ENCODE measurements at regions not wholly inside any gene's neighbourhood (a gene's known extent, or its start where the extent isn't known, plus 50 kb on each side); places are given as distances from the start of the nearest gene placed in this dataset.

DNA sequence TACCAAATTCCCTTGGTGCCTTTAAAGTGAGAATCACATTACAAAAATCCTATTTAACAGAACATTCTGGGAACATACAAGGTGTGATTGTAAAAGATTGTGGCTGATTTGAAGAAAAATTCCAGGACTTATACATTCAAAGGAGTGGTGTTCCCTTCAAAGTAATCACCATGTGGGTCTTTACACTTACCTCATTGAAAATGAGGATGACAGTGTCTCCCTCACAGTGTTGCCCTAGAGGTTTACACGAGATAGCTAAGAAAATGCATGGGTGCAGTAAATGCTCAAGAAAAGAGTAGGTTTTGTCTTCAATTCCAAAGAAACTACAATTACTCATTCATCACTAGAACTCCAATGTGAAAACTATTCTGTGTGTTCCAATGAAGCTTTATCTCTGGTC, 331.5 kb downstream of the SLC4A3 start:
- Mint-ChIP-seq H3K27ac (no peak overlapping the region), H3K27me3 (ENCODE audit: low read depth) (no peaks in the 10 kb centered on the region), H3K9me3 (no peaks in the 10 kb centered on the region), H3K4me3 (no peak overlapping the region), H3K36me3 (ENCODE audit: low read depth) (no peaks in the 10 kb centered on the region), H3K4me1 (ENCODE audit: low read depth) (no peaks in the 10 kb centered on the region)
- DNase-seq (ENCODE audit: low spot score), result no peak

DNA sequence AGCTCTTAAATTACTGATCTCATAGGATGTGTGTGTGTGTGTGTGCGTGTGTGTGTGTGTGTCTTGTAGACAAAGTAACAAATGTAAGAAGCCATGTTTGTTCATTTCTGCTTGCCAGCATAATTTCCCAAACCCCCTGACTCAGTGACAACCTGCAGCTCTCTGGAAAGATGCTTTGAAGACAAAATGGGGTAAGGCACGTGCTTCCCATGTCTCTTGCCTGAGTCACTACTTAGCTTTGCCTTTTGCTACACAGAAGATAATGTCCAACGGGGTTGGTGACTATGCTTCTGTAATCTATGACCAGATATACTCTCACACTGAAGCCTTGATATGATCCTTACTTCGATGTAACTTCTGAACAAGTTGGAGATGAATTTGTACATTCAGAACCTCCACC, 332.0 kb downstream of the SLC4A3 start:
- no peaks in the 10 kb centered on the region for H3K4me1 Mint-ChIP-seq (ENCODE audit: low read depth)
- no peaks in the 10 kb centered on the region for H3K27me3 Mint-ChIP-seq (ENCODE audit: low read depth)
- no peak for DNase-seq (ENCODE audit: low spot score)
- H3K4me3 Mint-ChIP-seq, result no peak overlapping the region
- H3K27ac Mint-ChIP-seq, result no peak overlapping the region
- H3K36me3 Mint-ChIP-seq (ENCODE audit: low read depth), result no peaks in the 10 kb centered on the region
- H3K9me3 Mint-ChIP-seq, result no peaks in the 10 kb centered on the region

- H3K27me3 Mint-ChIP-seq (ENCODE audit: low read depth), result no peaks in the 10 kb centered on the region
- no peaks in the 10 kb centered on the region for H3K9me3 Mint-ChIP-seq
- no peaks in the 10 kb centered on the region for H3K36me3 Mint-ChIP-seq (ENCODE audit: low read depth)
- no peak for DNase-seq (ENCODE audit: low spot score)
- H3K4me1 Mint-ChIP-seq (ENCODE audit: low read depth), result no peaks in the 10 kb centered on the region
- no peak overlapping the region for H3K4me3 Mint-ChIP-seq
- no peak overlapping the region for H3K27ac Mint-ChIP-seq
Measured at GRCh38 chr2:219961947-219962498, 334.6 kb downstream of the SLC4A3 start.

GRCh38 chr2:219962801-219963200, 335.4 kb downstream of the SLC4A3 start:
- no peaks in the 10 kb centered on the region for H3K36me3 Mint-ChIP-seq (ENCODE audit: low read depth)
- H3K4me1 Mint-ChIP-seq (ENCODE audit: low read depth), result no peaks in the 10 kb centered on the region
- no peaks in the 10 kb centered on the region for H3K9me3 Mint-ChIP-seq
- no peak overlapping the region for H3K27ac Mint-ChIP-seq
- no peak overlapping the region for H3K4me3 Mint-ChIP-seq
- no peaks in the 10 kb centered on the region for H3K27me3 Mint-ChIP-seq (ENCODE audit: low read depth)
- DNase-seq (ENCODE audit: low spot score), result no peak

GRCh38 chr2:219965287-219966194, 338.1 kb downstream of the SLC4A3 start:
- no peaks in the 10 kb centered on the region for H3K9me3 Mint-ChIP-seq
- no peak overlapping the region for H3K4me3 Mint-ChIP-seq
- H3K4me1 Mint-ChIP-seq (ENCODE audit: low read depth), result no peaks in the 10 kb centered on the region
- no peaks in the 10 kb centered on the region for H3K36me3 Mint-ChIP-seq (ENCODE audit: low read depth)
- no peak for DNase-seq (ENCODE audit: low spot score)
- H3K27ac Mint-ChIP-seq, result no peak overlapping the region
- no peaks in the 10 kb centered on the region for H3K27me3 Mint-ChIP-seq (ENCODE audit: low read depth)

DNA sequence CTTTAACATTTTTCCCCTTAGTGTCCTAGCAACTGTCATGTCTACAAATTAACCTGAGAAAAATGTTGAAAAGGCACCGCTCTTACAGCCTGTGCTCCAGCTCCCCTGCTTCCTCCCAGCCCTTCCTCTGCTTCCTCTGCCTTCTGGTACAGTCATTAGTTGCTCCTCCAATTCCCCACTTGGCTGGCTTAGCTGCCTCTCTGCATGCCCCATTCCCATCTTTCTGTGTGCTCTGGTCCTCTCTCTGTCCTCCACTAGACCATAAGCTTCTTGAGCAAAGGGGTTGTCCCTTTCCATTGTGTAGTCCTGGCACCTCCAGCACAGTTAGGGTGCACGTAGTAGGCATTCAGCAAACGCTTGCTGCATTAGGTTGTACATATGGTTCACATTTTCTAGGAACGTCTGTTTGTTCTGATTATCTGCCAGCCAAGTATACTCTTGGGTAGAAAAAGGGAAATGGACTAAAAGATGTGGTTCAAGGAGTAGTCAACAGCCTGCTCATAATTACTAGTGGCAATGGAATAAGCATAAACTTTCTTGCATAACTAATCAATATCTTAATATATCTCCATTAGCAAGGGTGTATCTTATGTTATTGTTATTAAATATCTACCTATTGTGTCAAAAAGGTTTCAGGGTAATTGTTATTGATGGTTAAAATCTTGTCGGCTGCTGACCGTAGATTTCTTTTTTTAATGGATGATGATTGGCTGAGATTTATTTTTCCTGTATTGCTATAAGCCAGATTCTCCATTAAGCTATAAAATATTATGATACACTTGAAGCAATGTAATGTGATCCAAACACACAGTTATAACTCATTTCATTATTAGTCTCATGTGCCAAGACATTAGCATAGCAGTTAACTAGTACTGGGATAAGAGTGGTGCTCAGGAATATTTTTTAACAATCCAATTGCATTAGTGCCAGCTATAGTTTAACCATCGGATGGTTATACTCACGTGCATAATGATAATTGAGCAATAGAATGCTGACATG, 340.1 kb downstream of the SLC4A3 start:
- Mint-ChIP-seq H3K27ac (no peak overlapping the region), H3K4me1 (ENCODE audit: low read depth) (no peaks in the 10 kb centered on the region), H3K36me3 (ENCODE audit: low read depth) (no peaks in the 10 kb centered on the region), H3K4me3 (no peak overlapping the region), H3K27me3 (ENCODE audit: low read depth) (no peaks in the 10 kb centered on the region), H3K9me3 (no peaks in the 10 kb centered on the region)
- no peak for DNase-seq (ENCODE audit: low spot score)

DNA sequence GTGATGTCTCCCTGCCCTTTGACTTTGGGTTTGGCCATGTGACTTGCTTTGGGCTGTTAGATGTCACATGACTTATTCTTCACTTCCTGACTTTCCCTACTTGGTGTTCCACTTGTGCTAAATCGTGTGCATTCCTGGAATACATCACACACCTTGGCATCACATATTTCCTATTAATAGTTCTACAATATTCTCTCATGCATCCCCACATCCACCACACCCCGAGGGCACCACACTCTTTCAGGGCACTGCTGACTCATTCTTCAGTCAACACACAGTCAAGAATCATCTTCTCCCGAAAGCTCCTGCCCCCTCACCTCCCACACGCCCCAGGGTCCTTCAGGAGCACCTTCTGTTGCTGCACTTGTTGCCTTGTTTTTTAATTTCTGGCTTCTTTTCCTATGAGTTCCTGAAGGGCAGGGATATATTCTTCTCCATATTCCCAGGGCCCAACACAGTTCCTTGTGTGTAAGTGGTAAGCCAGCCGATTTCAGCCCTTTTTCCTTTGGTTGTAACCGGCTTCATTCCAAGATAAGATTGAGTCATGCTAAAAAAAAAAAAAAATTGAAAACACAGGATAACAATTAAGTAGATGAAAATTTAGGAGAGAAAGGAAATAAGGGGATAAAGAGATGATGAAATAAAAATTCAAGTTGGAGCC, 341.4 kb downstream of the SLC4A3 start:
- Mint-ChIP-seq H3K9me3 (no peaks in the 10 kb centered on the region), H3K27ac (no peak overlapping the region), H3K4me3 (no peak overlapping the region), H3K27me3 (ENCODE audit: low read depth) (no peaks in the 10 kb centered on the region), H3K4me1 (ENCODE audit: low read depth) (no peaks in the 10 kb centered on the region), H3K36me3 (ENCODE audit: low read depth) (no peaks in the 10 kb centered on the region)
- no peak for DNase-seq (ENCODE audit: low spot score)

DNA sequence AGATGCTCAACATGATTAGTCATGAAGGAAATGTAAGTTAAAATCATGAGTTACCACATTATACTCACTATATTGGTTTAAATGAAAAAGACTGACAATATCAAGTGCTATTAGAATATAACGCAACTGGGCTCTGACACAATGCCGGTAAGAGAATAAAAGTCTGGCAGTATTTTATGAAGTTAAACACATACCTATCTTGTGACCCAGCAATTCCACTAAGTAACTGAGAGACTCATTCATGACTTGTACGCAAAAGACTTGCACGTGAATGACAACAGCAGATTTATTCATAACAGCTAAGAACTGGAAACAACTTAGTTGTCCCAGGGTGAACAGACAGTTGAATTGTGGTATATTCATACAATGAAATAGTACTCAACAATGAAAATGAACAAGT, 342.1 kb downstream of the SLC4A3 start:
- Mint-ChIP-seq H3K27ac (no peak overlapping the region), H3K36me3 (ENCODE audit: low read depth) (no peaks in the 10 kb centered on the region)

GRCh38 chr2:219973136-219973535, 345.7 kb downstream of the SLC4A3 start:
- no peak overlapping the region for H3K4me3 Mint-ChIP-seq
- H3K36me3 Mint-ChIP-seq (ENCODE audit: low read depth), result no peaks in the 10 kb centered on the region
- DNase-seq (ENCODE audit: low spot score), result no peak
- H3K9me3 Mint-ChIP-seq, result no peaks in the 10 kb centered on the region
- no peak overlapping the region for H3K27ac Mint-ChIP-seq
- no peaks in the 10 kb centered on the region for H3K27me3 Mint-ChIP-seq (ENCODE audit: low read depth)
- no peaks in the 10 kb centered on the region for H3K4me1 Mint-ChIP-seq (ENCODE audit: low read depth)

More for the DNA sequence above, 342.1 kb downstream of the SLC4A3 start:
- H3K4me1 Mint-ChIP-seq (ENCODE audit: low read depth), result no peaks in the 10 kb centered on the region
- no peaks in the 10 kb centered on the region for H3K9me3 Mint-ChIP-seq
- no peak overlapping the region for H3K4me3 Mint-ChIP-seq
- no peak for DNase-seq (ENCODE audit: low spot score)
- H3K27me3 Mint-ChIP-seq (ENCODE audit: low read depth), result no peaks in the 10 kb centered on the region

DNA sequence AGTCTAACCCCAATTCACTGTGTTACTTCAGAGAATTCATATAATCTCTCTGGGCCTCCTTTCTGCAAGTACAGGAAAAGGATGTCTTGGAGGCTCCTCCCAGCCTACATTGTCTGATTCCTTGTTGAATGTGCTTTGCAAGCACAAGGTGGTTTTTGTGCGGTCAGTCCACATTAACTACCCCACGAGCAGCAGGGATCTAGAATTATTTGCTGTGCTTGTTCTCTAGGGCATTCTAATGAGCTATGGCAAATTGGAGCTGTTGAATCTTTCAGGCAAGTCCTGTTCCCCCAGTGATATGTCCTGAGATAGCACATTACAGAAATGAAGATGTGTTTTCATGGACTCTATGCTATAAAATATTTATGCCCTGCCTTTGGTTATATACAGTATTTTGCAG, 349.4 kb downstream of the SLC4A3 start:
- H3K27me3 Mint-ChIP-seq (ENCODE audit: low read depth), result no peaks in the 10 kb centered on the region
- no peak overlapping the region for H3K4me3 Mint-ChIP-seq
- H3K9me3 Mint-ChIP-seq, result no peaks in the 10 kb centered on the region
- no peaks in the 10 kb centered on the region for H3K4me1 Mint-ChIP-seq (ENCODE audit: low read depth)
- H3K27ac Mint-ChIP-seq, result no peak overlapping the region
- no peaks in the 10 kb centered on the region for H3K36me3 Mint-ChIP-seq (ENCODE audit: low read depth)
- DNase-seq (ENCODE audit: low spot score), result no peak

DNA sequence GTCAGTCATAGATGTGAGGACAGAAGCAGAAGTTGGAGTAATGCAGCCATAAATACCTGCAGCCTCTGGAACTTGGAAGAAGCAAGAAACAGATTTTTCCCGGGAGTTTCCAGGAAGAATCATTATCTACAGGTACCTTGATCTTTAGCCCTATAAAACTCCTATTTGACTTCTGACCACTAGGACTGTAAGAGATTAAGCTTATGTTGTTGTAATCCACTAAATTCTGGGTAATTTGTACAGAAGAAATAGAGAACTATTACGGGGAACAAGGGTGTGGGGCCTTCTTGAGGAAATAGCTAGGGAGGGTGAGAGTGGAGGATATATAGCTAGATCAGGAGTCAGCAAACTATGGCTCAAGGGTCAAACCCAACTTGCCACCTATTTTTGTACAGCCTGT, 353.2 kb downstream of the SLC4A3 start:
- Mint-ChIP-seq H3K27me3 (ENCODE audit: low read depth) (no peaks in the 10 kb centered on the region), H3K27ac (no peak overlapping the region), H3K36me3 (ENCODE audit: low read depth) (no peaks in the 10 kb centered on the region), H3K4me1 (ENCODE audit: low read depth) (no peaks in the 10 kb centered on the region), H3K4me3 (no peak overlapping the region), H3K9me3 (no peaks in the 10 kb centered on the region)
- DNase-seq (ENCODE audit: low spot score), result no peak

- Mint-ChIP-seq H3K27me3 (ENCODE audit: low read depth) (peaks cover 2% of the 10 kb centered on the region), H3K4me3 (no peak overlapping the region), H3K4me1 (ENCODE audit: low read depth) (no peaks in the 10 kb centered on the region), H3K36me3 (ENCODE audit: low read depth) (no peaks in the 10 kb centered on the region), H3K9me3 (no peaks in the 10 kb centered on the region), H3K27ac (no peak overlapping the region)
- DNase-seq (ENCODE audit: low spot score), result no peak
Measured at GRCh38 chr2:219983836-219984235, 356.4 kb downstream of the SLC4A3 start.

DNA sequence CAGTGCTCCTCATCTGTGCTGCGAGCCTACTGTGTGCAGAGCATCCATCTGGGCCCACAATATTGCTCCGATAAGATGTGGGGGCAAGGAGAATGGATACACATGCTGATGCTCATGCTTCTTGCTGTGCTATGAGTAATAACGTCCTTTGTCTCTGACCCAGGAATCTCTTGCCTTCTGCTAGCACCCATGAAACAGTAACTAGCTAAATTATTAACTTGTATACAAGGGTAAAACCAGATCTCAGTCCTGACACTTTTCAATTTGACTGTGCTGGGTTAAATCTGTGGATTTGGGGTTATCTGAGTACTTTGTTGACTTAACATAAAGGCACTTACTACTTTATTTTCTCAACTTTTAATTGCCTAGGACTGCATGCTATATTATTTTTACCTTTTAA, 357.6 kb downstream of the SLC4A3 start:
- H3K27me3 Mint-ChIP-seq (ENCODE audit: low read depth), result peaks cover 2% of the 10 kb centered on the region
- no peak overlapping the region for H3K4me3 Mint-ChIP-seq
- H3K4me1 Mint-ChIP-seq (ENCODE audit: low read depth), result no peaks in the 10 kb centered on the region
- H3K9me3 Mint-ChIP-seq, result no peaks in the 10 kb centered on the region
- no peak for DNase-seq (ENCODE audit: low spot score)
- no peak overlapping the region for H3K27ac Mint-ChIP-seq
- H3K36me3 Mint-ChIP-seq (ENCODE audit: low read depth), result no peaks in the 10 kb centered on the region

Measured in T-helper 2 cell treated with Interferon-gamma antibody and Interleukin-4, amounts not matched to agents 5 μg/mL and 100 μg/mL, for 36 hours (primary cell).